Ovary (tissue), 3 donors: ENCODE measurements at regions not wholly inside any gene's neighbourhood (a gene's known extent, or its start where the extent isn't known, plus 50 kb on each side); places are given as distances from the start of the nearest gene placed in this dataset.

Source experiments
- EP300 ChIP-seq: sonication (generic); formaldehyde crosslinking; IDR thresholded peaks from one replicate; pipeline ENCODE4 v1.6.1; 2017; ENCODE audit warnings: antibody characterized with exemption
- TF ChIP-seq, protein P1 (sequence below), 3 donors: fragments of 450-650 bp in 2 of 3; fragments of 200-600 bp in 1 of 3; IDR thresholded peaks; one replicate each; pipeline versions ENCODE4 v1.5.1 to v1.8.0; 2016 to 2022; ENCODE audit warnings: antibody characterized with exemption in 3 of 3, mild to moderate bottlenecking in 1 of 3
- donor health status: DM: no; HTN: no; CAD: no.

GRCh38 chr16:88289561-88289960 lies 93.2 kb upstream of the ZNF469 start:
- TF ChIP-seq, protein P1, sequence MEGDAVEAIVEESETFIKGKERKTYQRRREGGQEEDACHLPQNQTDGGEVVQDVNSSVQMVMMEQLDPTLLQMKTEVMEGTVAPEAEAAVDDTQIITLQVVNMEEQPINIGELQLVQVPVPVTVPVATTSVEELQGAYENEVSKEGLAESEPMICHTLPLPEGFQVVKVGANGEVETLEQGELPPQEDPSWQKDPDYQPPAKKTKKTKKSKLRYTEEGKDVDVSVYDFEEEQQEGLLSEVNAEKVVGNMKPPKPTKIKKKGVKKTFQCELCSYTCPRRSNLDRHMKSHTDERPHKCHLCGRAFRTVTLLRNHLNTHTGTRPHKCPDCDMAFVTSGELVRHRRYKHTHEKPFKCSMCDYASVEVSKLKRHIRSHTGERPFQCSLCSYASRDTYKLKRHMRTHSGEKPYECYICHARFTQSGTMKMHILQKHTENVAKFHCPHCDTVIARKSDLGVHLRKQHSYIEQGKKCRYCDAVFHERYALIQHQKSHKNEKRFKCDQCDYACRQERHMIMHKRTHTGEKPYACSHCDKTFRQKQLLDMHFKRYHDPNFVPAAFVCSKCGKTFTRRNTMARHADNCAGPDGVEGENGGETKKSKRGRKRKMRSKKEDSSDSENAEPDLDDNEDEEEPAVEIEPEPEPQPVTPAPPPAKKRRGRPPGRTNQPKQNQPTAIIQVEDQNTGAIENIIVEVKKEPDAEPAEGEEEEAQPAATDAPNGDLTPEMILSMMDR (IDR thresholded peaks at IDR 0.05) = no peak
- no peak for TF ChIP-seq EP300
